Erythroblast (primary cell): ENCODE measurements at regions not wholly inside any gene's neighbourhood (a gene's known extent, or its start where the extent isn't known, plus 50 kb on each side); places are given as distances from the start of the nearest gene placed in this dataset.
A peak's percentile ranks its signal among the peaks of the same experiment; 100 is the strongest.

ENCODE experiments used
- DNase-seq, 2 experiments: peaks; one replicate each; lab custom pipeline; 2025; lab: John Stamatoyannopoulos, UW
- GATA1 ChIP-seq: IDR thresholded peaks from 2 replicates; pipeline ENCODE4 v1.6.1; 2011; ENCODE audit warnings: low read depth, mild to moderate bottlenecking, control low read depth, low read length, moderate library complexity
- POLR2A ChIP-seq: IDR thresholded peaks from 2 replicates; pipeline ENCODE4 v1.6.1; 2011; ENCODE audit warnings: mild to moderate bottlenecking, low read length

GRCh38 chr9:124179196-124180071 is 78.3 kb upstream of the NEK6 start:
- TF ChIP-seq POLR2A, result no peak
- no peak for TF ChIP-seq GATA1
- no peak for DNase-seq

- DNase-seq, result no peak
- no peak for TF ChIP-seq GATA1
- TF ChIP-seq POLR2A, result no peak
Observed at GRCh38 chr9:124180557-124180956, 77.2 kb upstream of the NEK6 start.

- no peak for DNase-seq
- TF ChIP-seq POLR2A, result no peak
- no peak for TF ChIP-seq GATA1
Observed at GRCh38 chr9:124182741-124183140, 75.0 kb upstream of the NEK6 start.

GRCh38 chr9:124183772-124184171 is 74.0 kb upstream of the NEK6 start:
- no peak for DNase-seq
- no peak for TF ChIP-seq POLR2A
- no peak for TF ChIP-seq GATA1

- DNase-seq, result no peak
- no peak for TF ChIP-seq GATA1
- TF ChIP-seq POLR2A, result no peak
Observed at GRCh38 chr9:124185413-124185812, 72.3 kb upstream of the NEK6 start.

- TF ChIP-seq POLR2A (no peak), GATA1 (no peak)
- DNase-seq, result no peak
Observed at GRCh38 chr9:124187311-124187710, 70.4 kb upstream of the NEK6 start.

- TF ChIP-seq GATA1, result no peak
- TF ChIP-seq POLR2A, result no peak
- DNase-seq, result no peak
Observed at GRCh38 chr9:124188331-124189110, 69.2 kb upstream of the NEK6 start.

- DNase-seq, result no peak
- TF ChIP-seq GATA1 (no peak), POLR2A (no peak)
Observed at GRCh38 chr9:124190761-124191160, 67.0 kb upstream of the NEK6 start.

GRCh38 chr9:124191691-124192395 is 65.9 kb upstream of the NEK6 start:
- no peak for DNase-seq
- no peak for TF ChIP-seq GATA1
- TF ChIP-seq POLR2A, result no peak

- no peak for DNase-seq
- TF ChIP-seq GATA1, result no peak
Observed at GRCh38 chr9:124196814-124197176, 61.0 kb upstream of the NEK6 start.

GRCh38 chr9:124197177-124198095 is 60.3 kb upstream of the NEK6 start:
- DNase-seq, result peak in 1 of 2 experiments; percentile 23
- no peak for TF ChIP-seq POLR2A

GRCh38 chr9:124198331-124198730 is 59.4 kb upstream of the NEK6 start:
- DNase-seq, result no peak
- no peak for TF ChIP-seq GATA1
- no peak for TF ChIP-seq POLR2A

- DNase-seq, result no peak
- TF ChIP-seq POLR2A, result no peak
- no peak for TF ChIP-seq GATA1
Observed at GRCh38 chr9:124198948-124199347, 58.8 kb upstream of the NEK6 start.

- no peak for DNase-seq
- TF ChIP-seq POLR2A (no peak), GATA1 (no peak)
Observed at GRCh38 chr9:124199474-124199873, 58.3 kb upstream of the NEK6 start.
